SK-N-SH treated with all-trans-retinoic acid at 6 μM for 48 hours (cell line): ENCODE measurements at regions not wholly inside any gene's neighbourhood (a gene's known extent, or its start where the extent isn't known, plus 50 kb on each side); places are given as distances from the start of the nearest gene placed in this dataset.

Experiments
- ATAC-seq: fragments of 200-7000 bp; cut with Tn5 transposase; 3 replicates; pipeline ENCODE4 v1.9.1; 2020; ENCODE audit warnings: mild to moderate bottlenecking, moderate library complexity
- BACH2 ChIP-seq: fragments of 250-450 bp; sonication (Bioruptor Pico); IDR thresholded peaks from 2 replicates; pipeline ENCODE4 v1.9.0; 2021; ENCODE audit warnings: mild to moderate bottlenecking, borderline replicate concordance
- CSDC2 ChIP-seq: fragments of 250-450 bp; sonication (Bioruptor Pico); IDR thresholded peaks from 2 replicates; pipeline ENCODE4 v1.5.0; 2020; ENCODE audit warnings: mild to moderate bottlenecking, moderate library complexity
- ESRRG ChIP-seq: fragments of 250-450 bp; sonication (Bioruptor Pico); IDR thresholded peaks from 2 replicates; pipeline ENCODE4 v1.6.1; 2021; ENCODE audit warnings: mild to moderate bottlenecking
- GLIS3 ChIP-seq: fragments of 250-450 bp; sonication (Bioruptor Pico); IDR thresholded peaks from 2 replicates; pipeline ENCODE4 v1.5.0; 2020; ENCODE audit warnings: mild to moderate bottlenecking, moderate library complexity
- ISL1 ChIP-seq: fragments of 250-450 bp; sonication (Bioruptor Pico); IDR thresholded peaks from 2 replicates; pipeline ENCODE4 v2.1.2; 2022; ENCODE audit warnings: mild to moderate bottlenecking, moderate library complexity
- OSR1 ChIP-seq: fragments of 250-450 bp; sonication (Bioruptor Pico); IDR thresholded peaks from 2 replicates; pipeline ENCODE4 v1.8.0; 2022; ENCODE audit warnings: moderate library complexity, mild to moderate bottlenecking, inconsistent platforms
- RARB ChIP-seq: fragments of 250-450 bp; sonication (Bioruptor Pico); IDR thresholded peaks from 2 replicates; pipeline ENCODE4 v1.8.0; 2021; ENCODE audit warnings: mild to moderate bottlenecking, moderate library complexity
- SNAI2 ChIP-seq: fragments of 250-450 bp; sonication (Bioruptor Pico); IDR thresholded peaks from 2 replicates; pipeline ENCODE4 v1.5.0; 2020; ENCODE audit warnings: mild to moderate bottlenecking, moderate library complexity
- TCF4 ChIP-seq: fragments of 250-450 bp; sonication (Bioruptor Pico); IDR thresholded peaks from 2 replicates; pipeline ENCODE4 v1.8.0; 2021; ENCODE audit warnings: mild to moderate bottlenecking, moderate library complexity, borderline replicate concordance
- TOX ChIP-seq: fragments of 250-450 bp; sonication (Bioruptor Pico); IDR thresholded peaks from 2 replicates; pipeline ENCODE4 v1.8.0; 2021; ENCODE audit warnings: mild to moderate bottlenecking, moderate library complexity, borderline replicate concordance
- ZC3H10 ChIP-seq: fragments of 250-450 bp; sonication (Bioruptor Pico); IDR thresholded peaks from 2 replicates; pipeline ENCODE4 v1.5.1; 2021; ENCODE audit warnings: mild to moderate bottlenecking, moderate library complexity
- ZFP3 ChIP-seq: fragments of 250-450 bp; sonication (Bioruptor Pico); IDR thresholded peaks from 2 replicates; pipeline ENCODE4 v1.5.0; 2020; ENCODE audit warnings: mild to moderate bottlenecking, moderate library complexity
- ZFP30 ChIP-seq: fragments of 450-650 bp; formaldehyde crosslinking; IDR thresholded peaks from 2 replicates; pipeline ENCODE4 v1.5.0; 2022; ENCODE audit warnings: mild to moderate bottlenecking, moderate library complexity
- ZNF565 ChIP-seq: fragments of 450-650 bp; formaldehyde crosslinking; conservative IDR thresholded peaks from 2 replicates; pipeline ENCODE4 v1.5.0; 2020; ENCODE audit warnings: low read depth, mild to moderate bottlenecking, moderate library complexity
- TF ChIP-seq, protein P1 (sequence below): fragments of 250-450 bp; sonication (Bioruptor Pico); IDR thresholded peaks from 2 replicates; pipeline ENCODE4 v1.5.1; 2021; ENCODE audit warnings: mild to moderate bottlenecking, moderate library complexity
- TF ChIP-seq, protein P2 (sequence below): fragments of 250-450 bp; sonication (Bioruptor Pico); IDR thresholded peaks from 2 replicates; pipeline ENCODE4 v1.5.1; 2020; ENCODE audit warnings: low read depth, mild to moderate bottlenecking, moderate library complexity
- TF ChIP-seq, protein P3 (sequence below): fragments of 250-450 bp; sonication (Bioruptor Pico); IDR thresholded peaks from 2 replicates; pipeline ENCODE4 v1.8.0; 2021; ENCODE audit warnings: low read depth, mild to moderate bottlenecking, moderate library complexity, borderline replicate concordance
- TF ChIP-seq, protein P4 (sequence below): fragments of 250-450 bp; sonication (Bioruptor Pico); IDR thresholded peaks from 2 replicates; pipeline ENCODE4 v1.8.0; 2020; ENCODE audit warnings: mild to moderate bottlenecking, moderate library complexity, borderline replicate concordance
- TF ChIP-seq, protein P5 (sequence below): fragments of 250-450 bp; sonication (Bioruptor Pico); IDR thresholded peaks from 2 replicates; pipeline ENCODE4 v1.5.0; 2020; ENCODE audit warnings: mild to moderate bottlenecking, moderate library complexity

DNA sequence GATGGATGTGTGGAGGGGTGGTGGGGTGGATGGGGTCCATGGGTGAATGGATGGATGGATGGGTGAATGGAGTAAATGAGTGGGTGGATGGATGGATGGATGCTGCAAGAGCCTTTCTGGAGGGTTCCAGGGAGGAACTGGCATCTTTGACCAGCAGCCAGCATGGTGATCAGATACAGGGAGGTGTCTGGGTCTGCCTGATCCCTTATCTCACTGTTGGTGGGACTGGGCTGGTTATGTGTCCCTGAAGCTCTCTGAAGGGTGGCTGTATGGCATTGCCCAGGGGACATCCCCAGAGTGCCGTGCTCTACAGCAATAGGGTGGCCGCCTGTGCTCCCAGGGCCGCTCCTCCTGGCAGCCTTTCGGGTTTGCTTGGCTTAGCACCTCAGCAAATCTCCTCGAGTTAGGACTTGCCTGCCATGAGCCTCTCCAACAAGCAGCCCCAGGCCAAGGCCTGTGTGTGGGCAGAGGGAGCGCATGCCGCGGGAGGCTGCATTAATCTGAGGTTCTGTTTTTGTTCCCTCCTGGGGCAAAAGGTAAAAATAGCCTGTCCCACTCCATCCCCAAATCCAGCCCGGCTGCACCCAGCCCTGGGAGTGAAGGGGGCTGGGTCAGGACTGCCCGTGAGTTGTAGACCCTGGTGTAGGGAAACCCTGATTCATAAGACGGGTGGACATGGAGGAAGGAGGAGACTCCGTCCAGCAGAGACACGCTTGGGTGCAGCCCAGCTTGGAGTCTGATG, 165.4 kb downstream of the SEC14L1 start (continued):
- TF ChIP-seq, protein P1, sequence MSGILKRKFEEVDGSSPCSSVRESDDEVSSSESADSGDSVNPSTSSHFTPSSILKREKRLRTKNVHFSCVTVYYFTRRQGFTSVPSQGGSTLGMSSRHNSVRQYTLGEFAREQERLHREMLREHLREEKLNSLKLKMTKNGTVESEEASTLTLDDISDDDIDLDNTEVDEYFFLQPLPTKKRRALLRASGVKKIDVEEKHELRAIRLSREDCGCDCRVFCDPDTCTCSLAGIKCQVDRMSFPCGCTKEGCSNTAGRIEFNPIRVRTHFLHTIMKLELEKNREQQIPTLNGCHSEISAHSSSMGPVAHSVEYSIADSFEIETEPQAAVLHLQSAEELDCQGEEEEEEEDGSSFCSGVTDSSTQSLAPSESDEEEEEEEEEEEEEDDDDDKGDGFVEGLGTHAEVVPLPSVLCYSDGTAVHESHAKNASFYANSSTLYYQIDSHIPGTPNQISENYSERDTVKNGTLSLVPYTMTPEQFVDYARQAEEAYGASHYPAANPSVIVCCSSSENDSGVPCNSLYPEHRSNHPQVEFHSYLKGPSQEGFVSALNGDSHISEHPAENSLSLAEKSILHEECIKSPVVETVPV (CRISPR knock-in tag), result no peak
- TF ChIP-seq, all 23 proteins: peak for 0

DNA sequence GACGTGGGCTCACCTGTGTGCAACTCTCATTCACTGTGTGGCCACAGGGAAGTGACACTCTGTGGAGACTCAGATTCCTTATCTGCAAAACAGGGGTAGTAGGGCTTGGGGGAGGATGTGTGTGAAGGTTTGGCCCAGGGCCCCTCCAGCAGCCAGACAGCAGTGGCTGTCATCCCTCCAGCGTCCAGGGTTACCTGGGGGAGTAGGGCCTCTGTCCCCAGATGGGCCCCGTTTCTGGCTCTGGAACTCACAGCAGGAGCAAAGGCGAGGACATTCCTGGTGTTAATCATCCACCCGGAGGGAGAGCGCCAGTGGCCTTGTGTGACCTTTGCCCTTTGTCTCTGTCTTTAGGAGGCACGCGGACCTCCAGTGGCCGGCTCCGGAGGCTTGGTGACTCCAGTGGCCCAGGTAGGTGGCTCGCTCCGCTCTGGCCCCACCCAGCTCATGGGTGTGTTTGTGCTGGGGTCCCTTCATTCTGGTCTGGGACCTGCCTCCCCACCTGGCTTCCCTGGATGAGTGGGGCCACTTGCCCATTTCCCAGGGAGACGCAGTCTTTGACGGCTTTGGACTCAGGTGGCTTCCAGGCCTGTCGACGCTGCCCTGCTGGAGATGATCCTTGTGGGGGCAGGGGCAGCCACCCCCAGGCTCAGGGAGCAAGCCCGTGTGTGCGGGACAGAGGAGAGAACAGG, 166.2 kb downstream of the SEC14L1 start:
- no peak for TF ChIP-seq ZFP3 (CRISPR knock-in tag)
- no peak for TF ChIP-seq ZC3H10
- no peak for TF ChIP-seq TCF4 (CRISPR knock-in tag)
- no peak for TF ChIP-seq BACH2
- no peak for TF ChIP-seq ZFP30
- no peak for TF ChIP-seq SNAI2 (CRISPR knock-in tag)
- TF ChIP-seq GLIS3, result no peak
- no peak for TF ChIP-seq ISL1 (CRISPR knock-in tag)
- TF ChIP-seq, protein P1 (CRISPR knock-in tag), result no peak
- TF ChIP-seq, protein P2, sequence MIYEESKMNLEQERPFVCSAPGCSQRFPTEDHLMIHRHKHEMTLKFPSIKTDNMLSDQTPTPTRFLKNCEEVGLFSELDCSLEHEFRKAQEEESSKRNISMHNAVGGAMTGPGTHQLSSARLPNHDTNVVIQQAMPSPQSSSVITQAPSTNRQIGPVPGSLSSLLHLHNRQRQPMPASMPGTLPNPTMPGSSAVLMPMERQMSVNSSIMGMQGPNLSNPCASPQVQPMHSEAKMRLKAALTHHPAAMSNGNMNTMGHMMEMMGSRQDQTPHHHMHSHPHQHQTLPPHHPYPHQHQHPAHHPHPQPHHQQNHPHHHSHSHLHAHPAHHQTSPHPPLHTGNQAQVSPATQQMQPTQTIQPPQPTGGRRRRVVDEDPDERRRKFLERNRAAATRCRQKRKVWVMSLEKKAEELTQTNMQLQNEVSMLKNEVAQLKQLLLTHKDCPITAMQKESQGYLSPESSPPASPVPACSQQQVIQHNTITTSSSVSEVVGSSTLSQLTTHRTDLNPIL, result no peak
- TF ChIP-seq, protein P3, sequence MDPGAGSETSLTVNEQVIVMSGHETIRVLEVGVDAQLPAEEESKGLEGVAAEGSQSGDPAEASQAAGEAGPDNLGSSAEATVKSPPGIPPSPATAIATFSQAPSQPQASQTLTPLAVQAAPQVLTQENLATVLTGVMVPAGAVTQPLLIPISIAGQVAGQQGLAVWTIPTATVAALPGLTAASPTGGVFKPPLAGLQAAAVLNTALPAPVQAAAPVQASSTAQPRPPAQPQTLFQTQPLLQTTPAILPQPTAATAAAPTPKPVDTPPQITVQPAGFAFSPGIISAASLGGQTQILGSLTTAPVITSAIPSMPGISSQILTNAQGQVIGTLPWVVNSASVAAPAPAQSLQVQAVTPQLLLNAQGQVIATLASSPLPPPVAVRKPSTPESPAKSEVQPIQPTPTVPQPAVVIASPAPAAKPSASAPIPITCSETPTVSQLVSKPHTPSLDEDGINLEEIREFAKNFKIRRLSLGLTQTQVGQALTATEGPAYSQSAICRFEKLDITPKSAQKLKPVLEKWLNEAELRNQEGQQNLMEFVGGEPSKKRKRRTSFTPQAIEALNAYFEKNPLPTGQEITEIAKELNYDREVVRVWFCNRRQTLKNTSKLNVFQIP (CRISPR knock-in tag), result no peak
- TF ChIP-seq OSR1 (CRISPR knock-in tag), result no peak
- no peak for TF ChIP-seq RARB
- TF ChIP-seq CSDC2 (CRISPR knock-in tag), result no peak
- TF ChIP-seq, protein P4, sequence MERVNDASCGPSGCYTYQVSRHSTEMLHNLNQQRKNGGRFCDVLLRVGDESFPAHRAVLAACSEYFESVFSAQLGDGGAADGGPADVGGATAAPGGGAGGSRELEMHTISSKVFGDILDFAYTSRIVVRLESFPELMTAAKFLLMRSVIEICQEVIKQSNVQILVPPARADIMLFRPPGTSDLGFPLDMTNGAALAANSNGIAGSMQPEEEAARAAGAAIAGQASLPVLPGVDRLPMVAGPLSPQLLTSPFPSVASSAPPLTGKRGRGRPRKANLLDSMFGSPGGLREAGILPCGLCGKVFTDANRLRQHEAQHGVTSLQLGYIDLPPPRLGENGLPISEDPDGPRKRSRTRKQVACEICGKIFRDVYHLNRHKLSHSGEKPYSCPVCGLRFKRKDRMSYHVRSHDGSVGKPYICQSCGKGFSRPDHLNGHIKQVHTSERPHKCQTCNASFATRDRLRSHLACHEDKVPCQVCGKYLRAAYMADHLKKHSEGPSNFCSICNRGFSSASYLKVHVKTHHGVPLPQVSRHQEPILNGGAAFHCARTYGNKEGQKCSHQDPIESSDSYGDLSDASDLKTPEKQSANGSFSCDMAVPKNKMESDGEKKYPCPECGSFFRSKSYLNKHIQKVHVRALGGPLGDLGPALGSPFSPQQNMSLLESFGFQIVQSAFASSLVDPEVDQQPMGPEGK (CRISPR knock-in tag), result no peak
- no peak for TF ChIP-seq TOX
- TF ChIP-seq, protein P5, sequence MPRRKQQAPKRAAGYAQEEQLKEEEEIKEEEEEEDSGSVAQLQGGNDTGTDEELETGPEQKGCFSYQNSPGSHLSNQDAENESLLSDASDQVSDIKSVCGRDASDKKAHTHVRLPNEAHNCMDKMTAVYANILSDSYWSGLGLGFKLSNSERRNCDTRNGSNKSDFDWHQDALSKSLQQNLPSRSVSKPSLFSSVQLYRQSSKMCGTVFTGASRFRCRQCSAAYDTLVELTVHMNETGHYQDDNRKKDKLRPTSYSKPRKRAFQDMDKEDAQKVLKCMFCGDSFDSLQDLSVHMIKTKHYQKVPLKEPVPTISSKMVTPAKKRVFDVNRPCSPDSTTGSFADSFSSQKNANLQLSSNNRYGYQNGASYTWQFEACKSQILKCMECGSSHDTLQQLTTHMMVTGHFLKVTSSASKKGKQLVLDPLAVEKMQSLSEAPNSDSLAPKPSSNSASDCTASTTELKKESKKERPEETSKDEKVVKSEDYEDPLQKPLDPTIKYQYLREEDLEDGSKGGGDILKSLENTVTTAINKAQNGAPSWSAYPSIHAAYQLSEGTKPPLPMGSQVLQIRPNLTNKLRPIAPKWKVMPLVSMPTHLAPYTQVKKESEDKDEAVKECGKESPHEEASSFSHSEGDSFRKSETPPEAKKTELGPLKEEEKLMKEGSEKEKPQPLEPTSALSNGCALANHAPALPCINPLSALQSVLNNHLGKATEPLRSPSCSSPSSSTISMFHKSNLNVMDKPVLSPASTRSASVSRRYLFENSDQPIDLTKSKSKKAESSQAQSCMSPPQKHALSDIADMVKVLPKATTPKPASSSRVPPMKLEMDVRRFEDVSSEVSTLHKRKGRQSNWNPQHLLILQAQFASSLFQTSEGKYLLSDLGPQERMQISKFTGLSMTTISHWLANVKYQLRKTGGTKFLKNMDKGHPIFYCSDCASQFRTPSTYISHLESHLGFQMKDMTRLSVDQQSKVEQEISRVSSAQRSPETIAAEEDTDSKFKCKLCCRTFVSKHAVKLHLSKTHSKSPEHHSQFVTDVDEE (CRISPR knock-in tag), result no peak
- TF ChIP-seq ESRRG, result no peak
- TF ChIP-seq ZNF565 (CRISPR knock-in tag), result no peak
- no peak for ATAC-seq
